Ishikawa (cell line): ENCODE measurements at regions not wholly inside any gene's neighbourhood (a gene's known extent, or its start where the extent isn't known, plus 50 kb on each side); places are given as distances from the start of the nearest gene placed in this dataset.

Experiments
- CEBPB ChIP-seq: IDR thresholded peaks from 2 replicates; pipeline ENCODE4 v1.6.1; 2012
- CREB1 ChIP-seq: IDR thresholded peaks from 2 replicates; pipeline ENCODE4 v1.6.1; 2012; ENCODE audit warnings: low read depth
- EGR1 ChIP-seq: IDR thresholded peaks from 2 replicates; pipeline ENCODE4 v1.6.1; 2012
- EP300 ChIP-seq: IDR thresholded peaks from 2 replicates; pipeline ENCODE4 v1.6.1; 2012; ENCODE audit warnings: borderline replicate concordance
- FOXM1 ChIP-seq: IDR thresholded peaks from 2 replicates; pipeline ENCODE4 v1.6.1; 2012; ENCODE audit warnings: low read depth, borderline replicate concordance
- MAX ChIP-seq: IDR thresholded peaks from 2 replicates; pipeline ENCODE4 v1.6.1; 2012
- NFIC ChIP-seq: IDR thresholded peaks from 2 replicates; pipeline ENCODE4 v1.6.1; 2012
- RAD21 ChIP-seq: IDR thresholded peaks from 2 replicates; pipeline ENCODE4 v1.6.1; 2012; ENCODE audit warnings: low read depth
- REST ChIP-seq: IDR thresholded peaks from 2 replicates; pipeline ENCODE4 v1.6.1; 2012; ENCODE audit warnings: low read depth, mild to moderate bottlenecking
- TAF1 ChIP-seq: IDR thresholded peaks from 2 replicates; pipeline ENCODE4 v1.6.1; 2012; ENCODE audit warnings: low read depth, mild to moderate bottlenecking
- TCF12 ChIP-seq: IDR thresholded peaks from 2 replicates; pipeline ENCODE4 v1.6.1; 2012; ENCODE audit warnings: low read depth
- TEAD4 ChIP-seq: IDR thresholded peaks from 2 replicates; pipeline ENCODE4 v1.6.1; 2012
- USF1 ChIP-seq: IDR thresholded peaks from 2 replicates; pipeline ENCODE4 v1.6.1; 2012
- YY1 ChIP-seq: IDR thresholded peaks from 2 replicates; pipeline ENCODE4 v1.6.1; 2012; ENCODE audit warnings: low read depth
- ZBTB7A ChIP-seq: IDR thresholded peaks from 2 replicates; pipeline ENCODE4 v1.6.1; 2012; ENCODE audit warnings: low read depth

GRCh38 chr9:135326633-135327152 lies 152.9 kb upstream of the PPP1R26 start:
- TF ChIP-seq EGR1, result no peak
- TF ChIP-seq YY1, result no peak
- TF ChIP-seq REST, result no peak
- no peak for TF ChIP-seq ZBTB7A
- TF ChIP-seq TAF1, result no peak
- no peak for TF ChIP-seq CREB1
- no peak for TF ChIP-seq RAD21
- no peak for TF ChIP-seq MAX
- TF ChIP-seq NFIC, result no peak

GRCh38 chr9:135328485-135329417 lies 150.8 kb upstream of the PPP1R26 start:
- TF ChIP-seq FOXM1, result no peak
- no peak for TF ChIP-seq MAX
- no peak for TF ChIP-seq TCF12
- TF ChIP-seq EP300, result no peak
- TF ChIP-seq ZBTB7A, result no peak
- no peak for TF ChIP-seq EGR1
- no peak for TF ChIP-seq TAF1
- no peak for TF ChIP-seq USF1
- no peak for TF ChIP-seq RAD21
- TF ChIP-seq YY1, result no peak
- TF ChIP-seq CREB1, result no peak
- no peak for TF ChIP-seq REST

GRCh38 chr9:135329571-135330306 lies 149.8 kb upstream of the PPP1R26 start:
- TF ChIP-seq REST (peak; percentile 76), USF1 (no peak)

GRCh38 chr9:135330307-135330631 lies 149.3 kb upstream of the PPP1R26 start:
- TF ChIP-seq TEAD4 (no peak), YY1 (no peak), RAD21 (no peak), CEBPB (no peak), TCF12 (no peak), EGR1 (no peak), ZBTB7A (no peak), CREB1 (no peak), TAF1 (no peak), EP300 (no peak), USF1 (no peak), MAX (no peak), NFIC (no peak), REST (no peak), FOXM1 (no peak)
